KG1 (cell line): ENCODE measurements at regions not wholly inside any gene's neighbourhood (a gene's known extent, or its start where the extent isn't known, plus 50 kb on each side); places are given as distances from the start of the nearest gene placed in this dataset.

Experiments used
- DNase-seq: peaks from one replicate; lab custom pipeline; 2025; lab: John Stamatoyannopoulos, UW

GRCh38 chr2:45337481-45337880 lies 273.6 kb downstream of the SRBD1 start:
- DNase-seq: no peak

DNA sequence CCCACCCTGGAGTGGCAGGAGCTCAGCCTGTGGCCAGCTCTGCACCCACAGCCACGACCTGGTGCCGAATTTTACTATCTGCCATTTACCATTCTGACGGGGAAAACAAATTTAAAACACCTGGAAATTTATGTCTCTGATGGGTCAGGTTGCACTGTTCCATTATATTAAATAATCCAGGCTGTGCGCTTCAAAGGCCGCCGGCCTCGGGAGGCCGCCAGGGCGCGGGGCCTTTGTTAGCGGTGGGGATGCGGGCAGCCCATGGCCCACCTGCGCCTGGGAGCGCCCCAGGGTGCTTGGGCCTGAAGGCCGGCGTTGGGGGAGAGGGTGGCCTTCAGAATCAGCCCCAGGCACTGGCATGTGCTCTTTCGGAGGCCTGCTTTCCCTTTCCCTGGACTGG lies 276.9 kb downstream of the SRBD1 start:
- DNase-seq: no peak

DNA sequence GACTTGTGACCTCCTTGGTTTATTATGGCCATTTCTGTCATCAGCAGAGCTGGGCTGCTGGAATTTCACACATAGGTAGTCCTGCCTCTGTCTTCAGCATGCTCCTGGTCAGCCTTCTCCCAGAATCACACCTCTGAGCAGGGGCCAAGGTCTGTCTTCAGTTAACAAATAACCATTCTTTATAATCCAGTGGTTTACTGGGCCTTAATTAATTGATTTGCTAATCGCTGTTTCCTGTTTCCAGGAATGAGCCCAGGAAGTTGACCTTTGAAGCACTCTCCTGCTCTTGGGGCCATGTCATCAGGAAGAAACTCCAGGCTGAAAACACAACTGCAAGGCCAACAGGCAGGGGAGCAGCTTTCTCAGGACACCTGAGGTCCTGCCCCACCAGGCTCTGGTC lies 278.5 kb downstream of the SRBD1 start:
- no peak for DNase-seq

DNA sequence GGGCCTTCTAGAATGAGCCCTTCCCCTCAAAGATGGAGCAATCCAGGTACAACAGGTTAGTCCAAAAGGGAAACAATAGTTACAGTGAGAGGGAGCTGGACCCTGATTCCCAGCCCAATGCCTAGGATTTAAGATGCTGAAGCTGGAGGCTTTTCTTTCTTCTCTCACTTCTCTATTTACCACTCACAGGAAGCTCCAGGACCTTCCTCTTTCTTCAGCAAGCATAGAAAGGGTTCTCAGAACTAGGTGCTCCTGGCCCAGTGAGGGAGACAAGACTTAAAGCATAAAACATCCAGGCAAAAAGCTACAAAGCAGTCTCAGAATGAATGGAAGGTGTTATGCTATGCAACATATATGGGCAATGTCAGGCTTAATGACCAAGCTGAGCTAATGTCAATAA lies 279.0 kb downstream of the SRBD1 start:
- no peak for DNase-seq

DNA sequence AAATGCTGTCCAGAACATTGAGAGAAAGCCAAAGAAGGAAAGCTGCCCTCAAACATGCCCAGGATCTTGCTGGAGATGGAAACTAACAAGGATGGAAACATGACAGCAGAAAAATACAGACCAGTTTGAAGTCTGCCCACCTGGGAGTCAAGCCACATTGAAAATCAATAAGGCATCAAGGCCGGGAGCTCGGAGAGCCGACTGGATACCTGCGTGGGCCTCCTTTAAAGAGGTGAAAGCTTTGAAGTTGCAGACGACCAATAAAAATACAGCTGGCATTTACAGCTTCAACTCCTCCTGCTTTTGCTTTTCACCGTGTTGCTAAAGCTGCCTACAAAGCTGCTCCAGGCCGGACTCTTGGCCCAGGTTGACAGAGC lies 279.7 kb downstream of the SRBD1 start:
- DNase-seq: no peak

- DNase-seq: no peak
Observed at GRCh38 chr2:45330637-45331409, 280.2 kb downstream of the SRBD1 start.

- DNase-seq: no peak
Observed at GRCh38 chr2:45330108-45330507, 281.0 kb downstream of the SRBD1 start.

- no peak for DNase-seq
Observed at GRCh38 chr2:45329045-45329677, 281.9 kb downstream of the SRBD1 start.

GRCh38 chr2:45328264-45328870 lies 282.7 kb downstream of the SRBD1 start:
- no peak for DNase-seq

DNA sequence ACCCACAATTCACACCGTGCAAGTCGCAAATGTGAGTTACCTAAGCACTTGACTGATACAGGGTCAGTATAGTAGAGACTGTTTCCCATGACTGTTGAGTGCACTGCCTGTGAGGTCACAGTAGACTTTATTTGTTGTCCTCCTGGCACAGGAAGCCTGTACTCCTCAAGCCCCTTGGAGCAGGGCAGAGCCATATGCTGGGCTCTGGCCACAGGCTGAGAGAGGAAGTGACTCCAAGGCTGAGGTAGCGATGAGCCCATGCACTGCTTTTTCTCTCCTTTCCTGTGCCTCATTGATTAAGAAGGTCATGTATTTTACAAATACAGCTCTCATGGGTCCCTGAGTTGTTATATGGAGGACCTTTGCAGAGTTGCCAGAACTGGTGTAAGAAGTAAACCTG lies 287.7 kb downstream of the SRBD1 start:
- no peak for DNase-seq

DNA sequence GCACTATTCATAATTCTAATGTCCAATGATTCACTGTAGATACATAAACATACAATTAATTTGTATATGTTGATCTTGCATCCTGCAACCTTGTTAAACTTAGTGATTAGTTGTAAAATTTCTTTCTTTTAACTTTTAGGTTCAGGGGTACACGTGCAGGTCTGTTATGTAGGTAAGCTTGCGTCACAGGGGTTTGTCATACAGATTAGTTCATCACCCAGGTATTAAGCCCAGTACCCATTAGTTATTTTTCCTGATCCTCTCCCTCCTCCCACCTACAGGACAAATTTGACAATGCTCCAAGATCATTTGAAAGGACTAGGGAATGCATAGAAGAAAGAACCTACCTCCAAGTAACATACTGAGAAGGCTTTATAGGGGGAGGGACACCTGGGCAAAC lies 290.1 kb downstream of the SRBD1 start:
- DNase-seq: no peak

- DNase-seq: no peak
Observed at GRCh38 chr2:45319683-45320455, 291.2 kb downstream of the SRBD1 start.

DNA sequence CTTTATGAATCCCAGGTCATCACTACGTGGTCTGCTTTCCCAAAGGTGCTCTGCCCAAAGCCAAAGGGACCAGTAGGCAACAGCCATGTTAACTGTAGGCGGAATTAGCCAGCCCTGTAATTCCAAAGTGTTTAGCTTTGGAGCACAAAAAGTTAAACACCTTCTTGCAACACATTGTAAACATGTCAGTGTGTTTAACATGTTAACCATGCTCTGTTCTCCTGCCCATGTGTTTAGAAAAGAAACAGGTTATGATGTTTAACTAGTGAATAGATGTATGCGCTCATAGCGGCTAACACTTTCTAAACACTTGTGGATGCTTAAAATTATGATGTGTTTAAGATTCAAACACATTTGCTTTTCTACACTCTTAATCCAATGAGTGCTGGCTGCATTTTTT lies 292.4 kb downstream of the SRBD1 start:
- no peak for DNase-seq

- DNase-seq: no peak
Observed at GRCh38 chr2:45316576-45317338, 294.3 kb downstream of the SRBD1 start.

GRCh38 chr2:45315861-45316260 lies 295.2 kb downstream of the SRBD1 start:
- DNase-seq: no peak

DNA sequence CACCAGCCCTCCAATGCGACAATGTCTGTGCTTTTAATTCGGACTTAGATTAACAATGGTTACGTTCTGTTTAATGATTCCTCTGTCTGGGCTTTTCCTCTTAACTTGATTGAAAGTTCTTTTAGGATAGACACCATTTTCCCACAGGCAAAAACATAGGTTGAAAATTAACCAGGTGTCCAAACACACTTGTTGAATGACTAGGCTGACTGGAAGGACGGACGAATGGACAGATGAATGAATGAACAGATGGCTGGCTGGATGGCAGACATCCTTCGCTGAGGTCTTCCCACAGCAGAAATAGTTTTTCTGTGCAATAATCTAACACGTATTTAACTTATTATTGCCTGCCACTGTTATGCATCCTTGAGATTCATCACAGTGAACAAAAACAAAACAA lies 298.8 kb downstream of the SRBD1 start:
- no peak for DNase-seq

DNA sequence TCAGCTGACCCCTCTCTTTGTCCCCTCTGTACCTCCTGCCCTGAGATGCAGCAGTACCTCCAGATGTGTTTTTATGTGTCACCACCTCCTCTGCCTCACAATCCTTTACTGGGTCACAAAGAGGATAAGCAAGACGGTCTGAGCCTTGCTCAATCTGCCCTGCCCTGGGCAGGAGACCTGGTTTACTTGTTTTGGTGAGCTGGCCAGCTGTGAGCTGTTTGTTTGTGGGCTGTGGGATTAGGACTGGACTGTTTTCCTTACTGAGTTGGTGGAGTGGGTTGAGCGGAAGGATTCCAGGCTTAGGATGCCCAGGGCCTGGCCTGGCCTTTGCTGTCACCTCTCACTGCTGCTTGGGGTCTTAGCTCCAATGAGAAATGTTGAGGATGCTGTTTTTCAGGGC lies 299.5 kb downstream of the SRBD1 start:
- no peak for DNase-seq

GRCh38 chr2:45307147-45307546 lies 297.9 kb upstream of the SIX2 start:
- no peak for DNase-seq

- no peak for DNase-seq
Observed at GRCh38 chr2:45305599-45305998, 296.3 kb upstream of the SIX2 start.

DNA sequence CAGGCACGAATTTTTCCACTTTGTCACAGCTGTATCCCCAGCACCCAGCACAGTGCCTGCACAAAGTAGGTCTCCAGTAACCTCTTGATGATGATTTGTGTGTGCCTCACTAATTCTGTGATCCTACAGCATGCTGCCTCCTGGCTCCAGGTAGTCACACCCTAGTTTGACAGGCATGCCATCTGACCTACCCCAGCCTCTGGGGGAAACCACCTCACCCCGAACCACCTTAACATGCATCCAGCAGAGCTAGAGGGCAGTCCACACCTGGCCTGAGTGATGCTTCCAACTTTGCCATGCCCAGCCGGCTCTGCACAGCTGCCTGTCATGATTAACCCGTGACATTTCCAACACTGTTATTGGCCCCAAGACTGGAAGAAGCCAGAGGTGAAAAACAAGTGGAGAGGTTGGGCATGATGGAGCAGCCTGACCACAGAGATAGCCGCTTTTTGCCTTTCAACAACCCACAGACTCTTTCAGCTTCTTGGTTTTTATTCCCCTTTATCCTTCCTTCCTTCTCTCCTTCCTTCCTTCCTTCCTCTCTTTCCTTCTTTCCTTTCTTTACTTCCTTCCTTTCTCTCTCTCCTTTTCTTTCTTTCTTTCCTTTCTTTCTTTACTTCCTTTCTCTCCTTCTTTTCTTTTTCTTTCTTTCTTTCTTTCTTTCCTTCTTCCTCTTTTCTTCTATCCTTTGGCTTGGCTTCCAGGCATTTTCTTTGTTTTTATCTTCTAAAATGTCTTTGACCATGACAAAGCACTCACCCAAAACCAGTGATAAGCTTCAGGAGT lies 294.4 kb upstream of the SIX2 start:
- no peak for DNase-seq
